ENCODE measurements at regions not wholly inside any gene's neighbourhood (a gene's known extent, or its start where the extent isn't known, plus 50 kb on each side); places are given as distances from the start of the nearest gene placed in this dataset.

DNA sequence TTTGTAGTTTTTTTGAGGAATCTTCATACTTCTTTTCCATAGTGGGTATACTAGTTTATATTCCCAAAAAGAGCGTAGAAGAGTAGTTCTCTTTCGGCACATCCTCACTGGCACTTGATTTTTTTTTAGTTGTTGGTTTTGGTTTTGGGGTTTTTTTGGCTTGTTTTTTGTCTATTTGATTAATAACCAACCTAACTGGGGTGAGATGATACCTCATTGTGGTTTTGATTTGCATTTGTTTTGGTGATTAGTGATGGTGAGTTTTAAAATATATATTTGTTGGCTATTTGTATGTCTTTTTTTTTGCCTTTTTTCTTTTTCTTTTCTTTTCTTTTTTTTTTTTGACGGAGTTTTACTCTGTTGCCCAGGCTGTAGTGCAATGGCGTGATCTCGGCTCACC, 69.7 kb upstream of the BTG1 start:
- no peaks in the 10 kb centered on the region for H3K36me3 ChIP-seq (replicated peaks; ENCODE audit: insufficient read depth, low read length)
- no peak overlapping the region for H3K27ac ChIP-seq (ENCODE audit: low read length)
- H3K9ac ChIP-seq (ENCODE audit: low read length): no peak overlapping the region
- H3K9me2 ChIP-seq (replicated peaks; ENCODE audit: insufficient read depth, low read length): no peaks in the 10 kb centered on the region
- no peaks in the 10 kb centered on the region for H4K20me1 ChIP-seq (ENCODE audit: insufficient read depth, low read length)
- H3K79me2 ChIP-seq (ENCODE audit: low read length): no peaks in the 10 kb centered on the region
- H3K9me3 ChIP-seq (replicated peaks; ENCODE audit: insufficient read depth, low read length): no peaks in the 10 kb centered on the region
- TF ChIP-seq EZH2 (optimal IDR thresholded peaks at IDR 0.05; ENCODE audit: low read depth, low read length) (no peak), EZH2phosphoT487 (IDR thresholded peaks at IDR 0.05; ENCODE audit: low read length) (no peak)
- TF ChIP-seq, protein P1, sequence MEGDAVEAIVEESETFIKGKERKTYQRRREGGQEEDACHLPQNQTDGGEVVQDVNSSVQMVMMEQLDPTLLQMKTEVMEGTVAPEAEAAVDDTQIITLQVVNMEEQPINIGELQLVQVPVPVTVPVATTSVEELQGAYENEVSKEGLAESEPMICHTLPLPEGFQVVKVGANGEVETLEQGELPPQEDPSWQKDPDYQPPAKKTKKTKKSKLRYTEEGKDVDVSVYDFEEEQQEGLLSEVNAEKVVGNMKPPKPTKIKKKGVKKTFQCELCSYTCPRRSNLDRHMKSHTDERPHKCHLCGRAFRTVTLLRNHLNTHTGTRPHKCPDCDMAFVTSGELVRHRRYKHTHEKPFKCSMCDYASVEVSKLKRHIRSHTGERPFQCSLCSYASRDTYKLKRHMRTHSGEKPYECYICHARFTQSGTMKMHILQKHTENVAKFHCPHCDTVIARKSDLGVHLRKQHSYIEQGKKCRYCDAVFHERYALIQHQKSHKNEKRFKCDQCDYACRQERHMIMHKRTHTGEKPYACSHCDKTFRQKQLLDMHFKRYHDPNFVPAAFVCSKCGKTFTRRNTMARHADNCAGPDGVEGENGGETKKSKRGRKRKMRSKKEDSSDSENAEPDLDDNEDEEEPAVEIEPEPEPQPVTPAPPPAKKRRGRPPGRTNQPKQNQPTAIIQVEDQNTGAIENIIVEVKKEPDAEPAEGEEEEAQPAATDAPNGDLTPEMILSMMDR (IDR thresholded peaks at IDR 0.05; ENCODE audit: low read length): no peak
- H3K4me3 ChIP-seq (ENCODE audit: low read length): no peak overlapping the region
- H3F3A ChIP-seq (ENCODE audit: insufficient read depth, low read length): peaks cover 4% of the 10 kb centered on the region; the same call in 1 of the 2 replicates
- H3K27me3 ChIP-seq (replicated peaks; ENCODE audit: insufficient read depth, low read length): no peaks in the 10 kb centered on the region
- DNase-seq: no peak
- H3K4me1 ChIP-seq (ENCODE audit: low read length): peaks cover 13% of the 10 kb centered on the region
- H3K4me2 ChIP-seq (ENCODE audit: low read depth, low read length): no peak overlapping the region
- no peak overlapping the region for H2AFZ ChIP-seq (ENCODE audit: low read length)

DNA sequence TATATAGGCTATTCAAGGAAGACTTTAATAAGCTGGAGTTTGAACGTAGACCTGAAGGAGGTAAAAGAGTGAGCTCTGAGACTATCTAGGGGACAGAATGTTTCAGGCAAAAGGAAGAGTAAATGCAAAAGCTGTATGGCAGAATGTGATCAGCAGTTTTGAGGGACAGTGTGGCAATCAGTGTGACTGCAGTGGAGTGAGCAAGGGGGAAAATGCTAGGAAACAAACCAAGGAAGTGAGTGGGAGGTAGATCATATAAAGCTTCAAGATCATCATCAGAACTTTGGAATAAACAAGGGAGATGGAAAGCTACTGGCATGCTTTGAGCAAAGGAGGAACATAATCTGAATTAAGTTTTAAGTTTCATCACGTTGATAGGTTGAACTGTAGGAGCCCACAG, 67.5 kb upstream of the BTG1 start:
- no peak for DNase-seq
- Histone ChIP-seq H3K9ac (ENCODE audit: low read length) (no peak overlapping the region), H3K4me1 (ENCODE audit: low read length) (peaks cover 28% of the 10 kb centered on the region), H3K79me2 (ENCODE audit: low read length) (no peaks in the 10 kb centered on the region), H3K4me2 (ENCODE audit: low read depth, low read length) (no peak overlapping the region), H3K9me3 (replicated peaks; ENCODE audit: insufficient read depth, low read length) (no peaks in the 10 kb centered on the region), H3K27ac (ENCODE audit: low read length) (no peak overlapping the region), H3F3A (ENCODE audit: insufficient read depth, low read length) (peaks cover 25% of the 10 kb centered on the region), H3K36me3 (replicated peaks; ENCODE audit: insufficient read depth, low read length) (no peaks in the 10 kb centered on the region), H2AFZ (ENCODE audit: low read length) (no peak overlapping the region), H3K4me3 (ENCODE audit: low read length) (no peak overlapping the region), H3K27me3 (replicated peaks; ENCODE audit: insufficient read depth, low read length) (no peaks in the 10 kb centered on the region), H4K20me1 (ENCODE audit: insufficient read depth, low read length) (no peaks in the 10 kb centered on the region), H3K9me2 (replicated peaks; ENCODE audit: insufficient read depth, low read length) (no peaks in the 10 kb centered on the region)
- no peak for TF ChIP-seq EZH2 (optimal IDR thresholded peaks at IDR 0.05; ENCODE audit: low read depth, low read length)
- TF ChIP-seq EZH2phosphoT487 (IDR thresholded peaks at IDR 0.05; ENCODE audit: low read length): no peak
- TF ChIP-seq, protein P1 (IDR thresholded peaks at IDR 0.05; ENCODE audit: low read length): no peak

DNA sequence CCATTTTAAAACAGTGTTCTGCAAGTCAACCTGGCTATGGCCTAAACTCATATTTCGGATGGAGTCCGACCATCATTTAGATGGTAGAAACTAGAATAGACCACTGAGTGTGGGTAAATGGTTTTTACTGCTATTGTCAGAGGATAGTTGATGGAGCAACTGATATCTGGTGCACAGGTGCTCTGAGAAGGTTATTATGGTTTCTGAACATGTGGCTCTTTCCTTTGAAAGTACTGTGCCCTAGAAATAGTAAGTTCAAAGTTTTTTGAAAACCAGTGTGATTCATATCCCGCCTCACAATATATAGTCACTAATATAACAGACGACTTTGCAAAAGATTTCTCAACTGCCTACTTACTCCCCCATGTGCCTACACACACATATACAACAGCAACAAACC, 64.4 kb upstream of the BTG1 start:
- DNase-seq: peak; percentile 89
- Histone ChIP-seq H3K79me2 (ENCODE audit: low read length) (no peaks in the 10 kb centered on the region), H3K9me3 (replicated peaks; ENCODE audit: insufficient read depth, low read length) (no peaks in the 10 kb centered on the region), H3K9ac (ENCODE audit: low read length) (peak overlapping the region; percentile 60; the same call in 1 of the 2 replicates), H3K4me2 (ENCODE audit: low read depth, low read length) (peak overlapping the region; percentile 44), H3K4me1 (ENCODE audit: low read length) (peaks cover 33% of the 10 kb centered on the region), H3K36me3 (replicated peaks; ENCODE audit: insufficient read depth, low read length) (no peaks in the 10 kb centered on the region), H3K9me2 (replicated peaks; ENCODE audit: insufficient read depth, low read length) (no peaks in the 10 kb centered on the region), H3K27ac (ENCODE audit: low read length) (peak overlapping the region; percentile 97), H3F3A (ENCODE audit: insufficient read depth, low read length) (peaks cover 31% of the 10 kb centered on the region), H4K20me1 (ENCODE audit: insufficient read depth, low read length) (no peaks in the 10 kb centered on the region), H3K27me3 (replicated peaks; ENCODE audit: insufficient read depth, low read length) (no peaks in the 10 kb centered on the region), H2AFZ (ENCODE audit: low read length) (peak overlapping the region; percentile 40; the same call in 1 of the 2 replicates), H3K4me3 (ENCODE audit: low read length) (no peak overlapping the region)
- TF ChIP-seq EZH2phosphoT487 (IDR thresholded peaks at IDR 0.05; ENCODE audit: low read length): no peak
- TF ChIP-seq, protein P1 (IDR thresholded peaks at IDR 0.05; ENCODE audit: low read length): peak; percentile 33; the same call in 1 of the 2 replicates
